Kidney epithelial cell (primary cell): ENCODE measurements at regions not wholly inside any gene's neighbourhood (a gene's known extent, or its start where the extent isn't known, plus 50 kb on each side); places are given as distances from the start of the nearest gene placed in this dataset.
"Not testable (repeated sequence)": the region's sequence is repeated elsewhere in the genome, so short reads cannot be mapped to it uniquely, and the experiment has no call there.

Source experiments
- DNase-seq: peaks from one replicate; pipeline ENCODE4 v3.0.0-alpha.2; 2010; ENCODE audit warnings: low read depth
- H3K27me3 ChIP-seq: 2 replicates; pipeline ENCODE4 v1.6.0; 2011; ENCODE audit warnings: low read length; ENCODE audit not compliant: control insufficient read depth, insufficient read depth
- H3K36me3 ChIP-seq: 2 replicates; pipeline ENCODE4 v1.5.1; 2011; ENCODE audit warnings: low read length; ENCODE audit not compliant: control insufficient read depth, insufficient read depth
- H3K4me3 ChIP-seq: 2 replicates; pipeline ENCODE4 v1.5.1; 2011; ENCODE audit warnings: low read depth, mild to moderate bottlenecking, control low read depth, low read length
- TF ChIP-seq, protein P1 (sequence below): IDR thresholded peaks from 2 replicates; pipeline ENCODE4 v1.5.1; 2011; ENCODE audit warnings: mild to moderate bottlenecking, moderate library complexity, low read length, control low read depth, inconsistent platforms; ENCODE audit not compliant: insufficient read depth, poor library complexity, severe bottlenecking

GRCh38 chr5:38692781-38693527 lies 136.5 kb upstream of the LIFR start:
- TF ChIP-seq, protein P1, sequence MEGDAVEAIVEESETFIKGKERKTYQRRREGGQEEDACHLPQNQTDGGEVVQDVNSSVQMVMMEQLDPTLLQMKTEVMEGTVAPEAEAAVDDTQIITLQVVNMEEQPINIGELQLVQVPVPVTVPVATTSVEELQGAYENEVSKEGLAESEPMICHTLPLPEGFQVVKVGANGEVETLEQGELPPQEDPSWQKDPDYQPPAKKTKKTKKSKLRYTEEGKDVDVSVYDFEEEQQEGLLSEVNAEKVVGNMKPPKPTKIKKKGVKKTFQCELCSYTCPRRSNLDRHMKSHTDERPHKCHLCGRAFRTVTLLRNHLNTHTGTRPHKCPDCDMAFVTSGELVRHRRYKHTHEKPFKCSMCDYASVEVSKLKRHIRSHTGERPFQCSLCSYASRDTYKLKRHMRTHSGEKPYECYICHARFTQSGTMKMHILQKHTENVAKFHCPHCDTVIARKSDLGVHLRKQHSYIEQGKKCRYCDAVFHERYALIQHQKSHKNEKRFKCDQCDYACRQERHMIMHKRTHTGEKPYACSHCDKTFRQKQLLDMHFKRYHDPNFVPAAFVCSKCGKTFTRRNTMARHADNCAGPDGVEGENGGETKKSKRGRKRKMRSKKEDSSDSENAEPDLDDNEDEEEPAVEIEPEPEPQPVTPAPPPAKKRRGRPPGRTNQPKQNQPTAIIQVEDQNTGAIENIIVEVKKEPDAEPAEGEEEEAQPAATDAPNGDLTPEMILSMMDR, result no peak
- H3K36me3 ChIP-seq, result no peaks in the 10 kb centered on the region
- no peaks in the 10 kb centered on the region for H3K27me3 ChIP-seq
- no peak overlapping the region for H3K4me3 ChIP-seq
- no peak for DNase-seq

DNA sequence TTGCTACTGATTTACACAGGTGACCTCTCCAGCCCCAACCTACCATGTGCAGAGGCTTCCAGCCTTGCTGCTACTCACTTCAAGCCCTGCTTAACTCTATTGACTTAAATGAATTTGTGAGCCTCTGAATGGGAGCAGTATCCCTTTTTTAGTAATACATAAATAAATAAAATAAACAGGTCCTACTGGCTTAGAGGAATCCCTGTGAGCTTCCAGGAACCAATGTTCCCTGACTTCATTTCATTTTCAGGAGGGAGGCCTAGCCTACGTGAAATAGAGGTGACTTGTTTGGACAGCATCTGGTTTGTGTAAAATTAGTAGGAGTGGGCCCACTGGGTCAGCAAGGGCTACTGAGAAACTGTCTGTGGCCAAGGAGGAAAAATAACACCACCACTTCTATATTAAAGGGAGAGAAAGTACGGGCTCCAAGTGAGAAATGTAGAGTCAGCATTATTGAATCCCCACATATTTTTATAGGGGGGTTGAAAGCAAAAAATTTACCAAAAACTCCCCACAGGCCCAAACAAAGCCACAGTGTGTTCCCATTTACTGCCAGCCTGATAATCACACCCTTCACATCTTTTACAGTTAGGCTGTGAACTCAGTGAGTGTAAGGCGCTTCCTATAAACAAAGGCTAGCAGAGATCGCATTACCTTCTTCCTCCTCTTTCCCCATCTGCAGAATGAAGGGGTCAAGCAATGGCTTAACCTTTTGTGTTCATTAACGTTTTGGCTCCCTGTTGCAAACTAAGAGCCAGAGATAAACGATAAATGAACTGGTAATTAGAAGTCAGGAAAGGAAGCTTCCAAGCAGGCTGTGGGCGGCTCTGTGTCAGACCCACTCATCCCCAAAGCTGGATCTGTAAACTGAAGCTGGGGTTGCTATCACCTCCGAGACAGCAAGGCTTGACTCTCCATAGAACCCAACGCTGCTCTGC lies 138.8 kb upstream of the LIFR start:
- no peaks in the 10 kb centered on the region for H3K36me3 ChIP-seq
- TF ChIP-seq, protein P1, result no peak
- DNase-seq, result no peak
- H3K27me3 ChIP-seq, result no peaks in the 10 kb centered on the region
- H3K4me3 ChIP-seq, result no peak overlapping the region

DNA sequence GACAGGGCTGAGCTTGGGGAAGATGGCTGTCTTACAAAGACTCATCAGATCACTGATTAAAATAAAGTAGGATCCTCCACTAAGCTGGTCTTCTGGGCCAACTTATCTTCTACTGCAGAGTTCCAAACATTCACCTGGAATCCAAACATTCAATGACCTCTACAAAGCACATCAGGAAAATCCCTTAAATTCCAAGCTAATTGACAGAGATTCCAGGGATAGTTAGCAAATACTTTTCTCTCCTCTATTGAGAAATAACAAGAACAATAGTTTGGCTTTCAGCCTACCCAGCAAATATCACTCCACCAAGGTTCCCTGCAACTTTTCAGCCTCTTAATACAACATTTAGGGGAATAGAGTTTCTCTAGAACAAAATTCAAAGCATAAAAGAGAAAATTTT lies 140.6 kb upstream of the LIFR start:
- Histone ChIP-seq H3K4me3 (no peak overlapping the region), H3K36me3 (no peaks in the 10 kb centered on the region), H3K27me3 (no peaks in the 10 kb centered on the region)
- TF ChIP-seq, protein P1, result no peak
- DNase-seq, result no peak

DNA sequence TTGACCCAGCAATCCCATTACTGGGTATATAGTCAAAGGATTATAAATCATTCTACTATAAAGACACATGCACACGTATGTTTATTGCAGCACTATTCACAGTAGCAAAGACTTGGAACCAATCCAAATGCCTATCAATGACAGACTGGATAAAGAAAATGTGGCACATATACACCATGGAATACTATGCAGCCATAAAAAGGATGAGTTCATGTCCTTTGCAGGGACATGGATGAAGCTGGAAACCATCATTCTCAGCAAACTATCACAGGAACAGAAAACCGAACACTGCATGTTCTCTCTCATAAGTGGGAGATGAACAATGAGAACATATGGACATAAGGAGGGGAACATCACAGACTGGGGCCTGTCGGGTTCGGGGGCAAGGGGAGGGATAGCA lies 140.3 kb upstream of the OSMR start:
- not testable (repeated sequence) for H3K27me3 ChIP-seq, H3K36me3 ChIP-seq, H3K4me3 ChIP-seq, DNase-seq

- H3K27me3 ChIP-seq, result no peaks in the 10 kb centered on the region
- DNase-seq, result no peak
- H3K36me3 ChIP-seq, result no peaks in the 10 kb centered on the region
- TF ChIP-seq, protein P1, result no peak
- H3K4me3 ChIP-seq, result no peak overlapping the region
Measured at GRCh38 chr5:38706376-38706775, 139.4 kb upstream of the OSMR start.

GRCh38 chr5:38707352-38708210 lies 138.2 kb upstream of the OSMR start:
- TF ChIP-seq, protein P1, result no peak

More at GRCh38 chr5:38707352-38708210, 138.2 kb upstream of the OSMR start:
- Histone ChIP-seq H3K27me3 (no peaks in the 10 kb centered on the region), H3K4me3 (no peak overlapping the region), H3K36me3 (no peaks in the 10 kb centered on the region)
- DNase-seq, result no peak
